ENCODE measurements at regions not wholly inside any gene's neighbourhood (a gene's known extent, or its start where the extent isn't known, plus 50 kb on each side); places are given as distances from the start of the nearest gene placed in this dataset.

DNA sequence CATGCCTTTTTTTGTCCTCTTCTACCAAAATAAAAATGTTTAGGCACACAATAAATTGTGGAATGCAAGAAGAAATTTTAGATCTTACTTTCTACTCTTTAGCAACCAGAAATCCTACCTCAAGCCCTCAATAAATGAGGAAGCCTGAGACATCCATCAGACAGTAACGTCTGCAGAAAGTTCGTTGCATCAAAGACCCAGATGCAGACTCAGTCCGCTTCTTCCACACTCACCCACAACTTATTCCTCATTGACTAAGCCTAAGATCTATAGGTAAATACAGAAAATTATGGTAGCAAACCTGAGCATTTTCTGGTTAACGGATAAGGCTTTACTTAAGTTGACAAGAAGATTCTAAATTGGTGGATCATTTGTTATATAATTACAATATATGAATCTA lies 579.4 kb upstream of the ID2 start:
- Histone ChIP-seq H3K4me3 (no peak overlapping the region), H3K27ac (no peak overlapping the region), H3K27me3 (no peaks in the 10 kb centered on the region), H3K4me1 (no peaks in the 10 kb centered on the region), H3K9me3 (no peaks in the 10 kb centered on the region), H3K36me3 (no peaks in the 10 kb centered on the region)
- intact Hi-C loops (cut with DNase I; ENCODE audit: low total_unique reads), result no loop called here
- TF ChIP-seq, protein P1, sequence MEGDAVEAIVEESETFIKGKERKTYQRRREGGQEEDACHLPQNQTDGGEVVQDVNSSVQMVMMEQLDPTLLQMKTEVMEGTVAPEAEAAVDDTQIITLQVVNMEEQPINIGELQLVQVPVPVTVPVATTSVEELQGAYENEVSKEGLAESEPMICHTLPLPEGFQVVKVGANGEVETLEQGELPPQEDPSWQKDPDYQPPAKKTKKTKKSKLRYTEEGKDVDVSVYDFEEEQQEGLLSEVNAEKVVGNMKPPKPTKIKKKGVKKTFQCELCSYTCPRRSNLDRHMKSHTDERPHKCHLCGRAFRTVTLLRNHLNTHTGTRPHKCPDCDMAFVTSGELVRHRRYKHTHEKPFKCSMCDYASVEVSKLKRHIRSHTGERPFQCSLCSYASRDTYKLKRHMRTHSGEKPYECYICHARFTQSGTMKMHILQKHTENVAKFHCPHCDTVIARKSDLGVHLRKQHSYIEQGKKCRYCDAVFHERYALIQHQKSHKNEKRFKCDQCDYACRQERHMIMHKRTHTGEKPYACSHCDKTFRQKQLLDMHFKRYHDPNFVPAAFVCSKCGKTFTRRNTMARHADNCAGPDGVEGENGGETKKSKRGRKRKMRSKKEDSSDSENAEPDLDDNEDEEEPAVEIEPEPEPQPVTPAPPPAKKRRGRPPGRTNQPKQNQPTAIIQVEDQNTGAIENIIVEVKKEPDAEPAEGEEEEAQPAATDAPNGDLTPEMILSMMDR (IDR thresholded peaks at IDR 0.05), result no peak
- no peak for TF ChIP-seq POLR2A (IDR thresholded peaks at IDR 0.05)
- no peak for DNase-seq

DNA sequence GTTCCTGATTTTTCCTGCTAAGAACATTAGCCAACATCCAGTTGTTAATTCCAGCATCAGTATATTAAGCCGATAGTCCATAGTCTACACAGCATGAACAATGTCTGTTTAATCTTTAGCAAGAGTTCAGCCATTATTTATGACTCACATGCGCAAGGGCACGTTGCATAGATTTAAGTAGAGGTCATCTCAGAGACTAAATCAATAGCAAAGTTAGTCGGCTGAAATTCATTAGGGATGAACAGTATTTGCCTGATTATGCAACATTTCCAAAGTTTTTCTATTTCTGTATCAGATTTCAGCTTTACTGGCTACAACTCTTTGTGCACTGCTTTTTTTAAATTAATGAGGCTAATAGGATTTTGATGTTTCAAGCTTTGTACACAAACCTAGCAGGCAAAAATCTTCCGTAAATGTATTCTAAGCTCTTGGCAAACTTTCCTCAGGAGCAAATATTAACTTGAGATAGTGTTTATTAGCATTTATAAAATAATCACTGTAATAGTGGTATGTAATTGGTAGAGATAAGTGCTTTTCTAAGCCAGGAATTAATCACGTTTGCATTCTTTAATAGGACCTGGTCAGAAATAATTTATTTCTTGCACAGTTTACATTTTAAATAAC lies 578.7 kb upstream of the ID2 start:
- TF ChIP-seq, protein P1 (IDR thresholded peaks at IDR 0.05), result no peak
- no peak for TF ChIP-seq POLR2A (IDR thresholded peaks at IDR 0.05)
- Histone ChIP-seq H3K4me1 (no peaks in the 10 kb centered on the region), H3K36me3 (no peaks in the 10 kb centered on the region), H3K27me3 (no peaks in the 10 kb centered on the region), H3K27ac (peak overlapping the region in 1 of 2 donors; percentile 16), H3K9me3 (no peaks in the 10 kb centered on the region), H3K4me3 (no peak overlapping the region)
- intact Hi-C loops (cut with DNase I; ENCODE audit: low total_unique reads), result no loop called here
- no peak for DNase-seq

GRCh38 chr2:8107150-8107549 lies 574.7 kb upstream of the ID2 start:
- H3K36me3 ChIP-seq, result no peaks in the 10 kb centered on the region
- H3K4me1 ChIP-seq, result no peaks in the 10 kb centered on the region
- no peak overlapping the region for H3K4me3 ChIP-seq
- intact Hi-C loops (cut with DNase I; ENCODE audit: low total_unique reads), result no loop called here
- H3K9me3 ChIP-seq, result no peaks in the 10 kb centered on the region
- H3K27me3 ChIP-seq, result no peaks in the 10 kb centered on the region
- no peak for DNase-seq
- H3K27ac ChIP-seq, result no peak overlapping the region
- TF ChIP-seq, protein P1 (IDR thresholded peaks at IDR 0.05), result no peak
- no peak for TF ChIP-seq POLR2A (IDR thresholded peaks at IDR 0.05)

- Histone ChIP-seq H3K27me3 (no peaks in the 10 kb centered on the region), H3K4me3 (no peak overlapping the region), H3K9me3 (no peaks in the 10 kb centered on the region), H3K27ac (no peak overlapping the region), H3K4me1 (no peaks in the 10 kb centered on the region), H3K36me3 (no peaks in the 10 kb centered on the region)
- TF ChIP-seq, protein P1 (IDR thresholded peaks at IDR 0.05), result no peak
- no peak for TF ChIP-seq POLR2A (IDR thresholded peaks at IDR 0.05)
- intact Hi-C loops (cut with DNase I; ENCODE audit: low total_unique reads), result no loop called here
- DNase-seq, result no peak
These were observed 574.1 kb upstream of the ID2 start for GRCh38 chr2:8107621-8108378.

DNA sequence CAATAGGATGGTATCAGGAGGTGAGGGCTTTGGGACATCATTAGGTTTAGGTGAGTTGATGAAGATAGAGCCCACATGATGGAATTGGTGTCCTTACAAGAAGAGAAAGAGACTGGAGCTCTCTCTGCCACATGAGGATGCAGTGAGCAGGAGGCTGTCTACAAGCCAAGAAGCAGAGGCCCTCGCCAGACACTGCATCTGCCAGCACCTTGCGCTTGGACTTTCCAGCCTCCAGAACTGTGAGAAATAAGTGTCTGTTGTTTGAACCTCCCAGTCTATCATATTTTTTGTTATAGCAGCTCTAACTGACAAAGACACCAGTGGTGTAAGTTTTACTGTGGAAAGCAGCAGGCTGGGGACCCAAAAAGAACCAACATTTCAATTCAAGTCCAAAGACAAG lies 571.1 kb upstream of the ID2 start:
- no peaks in the 10 kb centered on the region for H3K27me3 ChIP-seq
- no peaks in the 10 kb centered on the region for H3K4me1 ChIP-seq
- no peak for TF ChIP-seq POLR2A (IDR thresholded peaks at IDR 0.05)
- TF ChIP-seq, protein P1 (IDR thresholded peaks at IDR 0.05), result no peak
- no peak overlapping the region for H3K27ac ChIP-seq
- no peak overlapping the region for H3K4me3 ChIP-seq
- H3K9me3 ChIP-seq, result no peaks in the 10 kb centered on the region
- intact Hi-C loops (cut with DNase I; ENCODE audit: low total_unique reads), result no loop called here
- no peaks in the 10 kb centered on the region for H3K36me3 ChIP-seq
- DNase-seq, result no peak
